Cardiac muscle cell (in vitro differentiated cells and primary cell): ENCODE measurements at regions not wholly inside any gene's neighbourhood (a gene's known extent, or its start where the extent isn't known, plus 50 kb on each side); places are given as distances from the start of the nearest gene placed in this dataset.
"Not testable (repeated sequence)": the region's sequence is repeated elsewhere in the genome, so short reads cannot be mapped to it uniquely, and the experiment has no call there.

ENCODE experiments used
- DNase-seq, 2 donors: peaks; one replicate each; pipeline versions ENCODE4 v3.0.0 to v3.0.0-alpha.2; 2010 to 2017; ENCODE audit warnings: low read depth in 1 of 2, low spot score in 1 of 2
- H3K27ac ChIP-seq: fragments of 200-600 bp; sonication (generic); 2 replicates; pipeline ENCODE4 v1.5.1; 2016
- H3K27me3 ChIP-seq: fragments of 200-600 bp; sonication (generic); 2 replicates; pipeline ENCODE4 v1.6.0; 2016; ENCODE audit warnings: control low read depth
- H3K36me3 ChIP-seq: fragments of 200-600 bp; sonication (generic); 2 replicates; pipeline ENCODE4 v1.5.1; 2016; ENCODE audit warnings: control low read depth
- H3K4me1 ChIP-seq: fragments of 200-600 bp; sonication (generic); 2 replicates; pipeline ENCODE4 v1.8.1; 2017; ENCODE audit warnings: low read depth, mild to moderate bottlenecking, mixed run types
- H3K4me3 ChIP-seq: fragments of 200-600 bp; sonication (generic); 2 replicates; pipeline ENCODE4 v1.5.1; 2016; ENCODE audit warnings: mild to moderate bottlenecking
- H3K9me3 ChIP-seq: fragments of 200-600 bp; sonication (generic); 2 replicates; pipeline ENCODE4 v1.5.1; 2017; ENCODE audit warnings: low read depth, mild to moderate bottlenecking, control low read depth
- CTCF ChIP-seq: IDR thresholded peaks from 2 replicates; pipeline ENCODE4 v1.5.1; 2012; ENCODE audit warnings: low read depth, mild to moderate bottlenecking, low read length

GRCh38 chr1:25009671-25010262 is 79.7 kb upstream of the RUNX3 start:
- Histone ChIP-seq H3K4me1 (peaks cover 5% of the 10 kb centered on the region), H3K27me3 (no peaks in the 10 kb centered on the region), H3K36me3 (no peaks in the 10 kb centered on the region), H3K4me3 (no peak overlapping the region), H3K9me3 (no peaks in the 10 kb centered on the region), H3K27ac (no peak overlapping the region)
- DNase-seq: no peak
- no peak for TF ChIP-seq CTCF

GRCh38 chr1:25008192-25008485 is 78.1 kb upstream of the RUNX3 start:
- Histone ChIP-seq H3K4me3 (no peak overlapping the region), H3K4me1 (peaks cover 5% of the 10 kb centered on the region), H3K36me3 (no peaks in the 10 kb centered on the region), H3K9me3 (no peaks in the 10 kb centered on the region), H3K27ac (no peak overlapping the region), H3K27me3 (no peaks in the 10 kb centered on the region)
- no peak for TF ChIP-seq CTCF
- no peak for DNase-seq

- not testable (repeated sequence) for H3K36me3 ChIP-seq, H3K4me1 ChIP-seq, H3K27me3 ChIP-seq, H3K9me3 ChIP-seq, H3K27ac ChIP-seq, H3K4me3 ChIP-seq, DNase-seq
Observed at GRCh38 chr1:25007390-25008191, 77.5 kb upstream of the RUNX3 start.

GRCh38 chr1:25006770-25007169 is 76.7 kb upstream of the RUNX3 start:
- Histone ChIP-seq H3K27ac (no peak overlapping the region), H3K4me3 (no peak overlapping the region), H3K9me3 (no peaks in the 10 kb centered on the region), H3K36me3 (no peaks in the 10 kb centered on the region), H3K4me1 (peaks cover under 1% of the 10 kb centered on the region), H3K27me3 (no peaks in the 10 kb centered on the region)
- TF ChIP-seq CTCF: no peak
- peak; percentile 27 to 66 for DNase-seq

GRCh38 chr1:25004355-25004754 is 74.3 kb upstream of the RUNX3 start:
- H3K9me3 ChIP-seq: no peaks in the 10 kb centered on the region
- DNase-seq: no peak
- TF ChIP-seq CTCF: no peak
- no peaks in the 10 kb centered on the region for H3K27me3 ChIP-seq
- no peaks in the 10 kb centered on the region for H3K36me3 ChIP-seq
- H3K4me1 ChIP-seq: no peaks in the 10 kb centered on the region
- H3K27ac ChIP-seq: no peak overlapping the region
- H3K4me3 ChIP-seq: no peak overlapping the region

GRCh38 chr1:25003457-25004190 is 73.5 kb upstream of the RUNX3 start:
- no peak for TF ChIP-seq CTCF
- no peak overlapping the region for H3K4me3 ChIP-seq
- H3K9me3 ChIP-seq: no peaks in the 10 kb centered on the region
- H3K4me1 ChIP-seq: no peaks in the 10 kb centered on the region
- DNase-seq: peak in 1 of 2 donors; percentile 20
- no peaks in the 10 kb centered on the region for H3K27me3 ChIP-seq
- no peak overlapping the region for H3K27ac ChIP-seq
- H3K36me3 ChIP-seq: no peaks in the 10 kb centered on the region
